Upper lobe of left lung (tissue), 6 donors: ENCODE measurements at regions not wholly inside any gene's neighbourhood (a gene's known extent, or its start where the extent isn't known, plus 50 kb on each side); places are given as distances from the start of the nearest gene placed in this dataset.

Experiments
- ATAC-seq, 2 donors: fragments of 200-7000 bp; cut with Tn5 transposase; one replicate each; pipeline ENCODE4 v1.9.1; 2022; ENCODE audit warnings: mild to moderate bottlenecking in 2 of 2, moderate library complexity in 2 of 2; ENCODE audit not compliant: low FRiP score in 2 of 2
- DNase-seq, 2 donors: peaks; one replicate each; pipeline ENCODE4 v3.0.0-alpha.2; 2019 to 2020
- H3K27ac ChIP-seq, 4 donors: fragments of 200-600 bp; sonication (generic); one replicate each; pipeline ENCODE4 v1.5.1; 2016 to 2019
- H3K27me3 ChIP-seq, 4 donors: fragments of 200-600 bp; sonication (generic); one replicate each; pipeline ENCODE4 v1.5.1; 2017 to 2019
- H3K36me3 ChIP-seq, 4 donors: fragments of 200-600 bp; sonication (generic); one replicate each; pipeline ENCODE4 v1.5.1; 2016 to 2019
- H3K4me1 ChIP-seq, 4 donors: fragments of 200-600 bp; sonication (generic); one replicate each; pipeline ENCODE4 v1.5.1; 2018 to 2019
- H3K4me3 ChIP-seq, 4 donors: fragments of 200-600 bp; sonication (generic); one replicate each; pipeline ENCODE4 v1.5.1; 2017 to 2019; ENCODE audit warnings: mild to moderate bottlenecking in 2 of 4, moderate library complexity in 1 of 4
- H3K9me3 ChIP-seq, 4 donors: fragments of 200-600 bp; sonication (generic); one replicate each; pipeline ENCODE4 v1.5.1; 2018 to 2019
- CTCF ChIP-seq, 6 experiments: fragments of 450-650 bp in 4 of 6; fragments of 200-600 bp in 2 of 6; sonication (generic) in 2 of 6; IDR thresholded peaks; one replicate each; pipeline ENCODE4 v1.5.1; 2016 to 2019; ENCODE audit warnings: antibody characterized with exemption in 6 of 6
- EP300 ChIP-seq, 4 donors: sonication (generic); formaldehyde crosslinking; IDR thresholded peaks; one replicate each; pipeline ENCODE4 v1.5.1; 2017; ENCODE audit warnings: antibody characterized with exemption in 4 of 4, control low read depth in 2 of 4
- POLR2A ChIP-seq, 4 donors: fragments of 450-650 bp; IDR thresholded peaks; one replicate each; pipeline ENCODE4 v1.5.1; 2016 to 2017; ENCODE audit warnings: antibody characterized with exemption in 4 of 4, mild to moderate bottlenecking in 2 of 4
- POLR2AphosphoS5 ChIP-seq, 2 donors: sonication (generic); formaldehyde crosslinking; IDR thresholded peaks; one replicate each; pipeline ENCODE4 v1.5.1; 2017; ENCODE audit warnings: antibody characterized with exemption in 2 of 2
- WGBS, 2 donors: methylation state at CpG; one replicate each; pipeline ENCODE4 v1.1.5; 2017 to 2018; 5-methylcytosine and 5-hydroxymethylcytosine counted together
- donor health status: DM: no; HTN: no; CAD: no; lungs with moderate emphysema.
- donor health status: DM: no; HTN: yes; CAD: no; lungs with severe emphysema.

DNA sequence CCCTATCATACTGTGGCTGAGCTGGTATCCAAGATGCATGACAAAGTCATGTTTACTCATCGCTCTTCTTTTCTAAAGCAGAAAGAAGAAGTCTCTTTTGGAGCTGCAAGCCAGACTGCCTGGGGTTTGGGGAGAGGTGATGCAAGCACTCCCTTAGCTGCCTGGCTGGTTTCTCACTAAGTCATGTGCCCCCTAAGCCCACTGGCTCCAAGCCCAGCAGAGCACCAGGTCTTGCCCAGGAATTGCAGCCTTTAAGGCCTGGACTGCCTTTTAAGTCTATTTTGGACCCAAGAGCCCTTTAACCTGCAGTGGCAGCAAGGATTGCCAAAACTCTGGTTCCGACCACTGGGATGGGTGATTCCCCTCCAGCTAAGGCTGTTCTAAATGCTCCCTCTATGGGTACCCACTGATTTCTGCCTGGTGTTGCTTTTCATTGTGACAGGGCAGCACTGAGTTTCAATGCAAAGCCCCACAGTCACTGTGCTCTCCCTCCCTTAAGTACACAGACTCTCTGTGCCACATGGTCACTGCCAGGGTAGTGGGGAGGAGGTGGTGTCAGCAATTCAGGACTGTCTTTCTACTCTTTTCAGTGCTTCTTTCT is 548.6 kb downstream of the TLL1 start:
- no peak overlapping the region for H3K4me3 ChIP-seq
- peaks cover 0 to 11% (median 5%) of the 10 kb centered on the region in 4 donors for H3K9me3 ChIP-seq
- H3K36me3 ChIP-seq: no peaks in the 10 kb centered on the region
- DNase-seq (no peak), ATAC-seq (no peak)
- TF ChIP-seq POLR2AphosphoS5 (IDR thresholded peaks at IDR 0.05) (no peak), CTCF (IDR thresholded peaks at IDR 0.05) (no peak), EP300 (IDR thresholded peaks at IDR 0.05) (no peak), POLR2A (IDR thresholded peaks at IDR 0.05) (no peak)
- H3K27me3 ChIP-seq: no peaks in the 10 kb centered on the region
- WGBS, 2 donors: 82 to 92% methylated on average over 2 of the region's 2 CpGs
- H3K4me1 ChIP-seq: no peaks in the 10 kb centered on the region
- no peak overlapping the region for H3K27ac ChIP-seq

DNA sequence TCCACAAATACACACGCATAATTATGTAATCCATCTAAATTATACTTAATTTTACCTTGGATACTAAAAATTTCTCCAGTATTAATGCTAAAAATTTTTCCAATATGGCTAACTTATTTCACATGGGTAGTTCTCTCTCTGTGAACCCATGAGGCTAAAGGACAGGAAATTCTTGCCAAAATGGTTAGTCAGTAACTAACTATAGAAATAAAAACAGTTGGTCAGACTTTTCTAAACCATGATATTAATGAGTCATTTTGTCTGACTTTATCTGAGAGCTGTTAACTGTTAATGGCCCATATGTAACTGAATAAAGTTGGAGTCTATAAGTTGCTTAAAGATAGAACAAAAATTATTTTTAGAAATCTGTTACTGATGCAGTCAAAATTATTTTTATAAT is 549.4 kb downstream of the TLL1 start:
- 91 to 97% methylated on average over 1 of the region's 1 CpG for WGBS, 2 donors
- Histone ChIP-seq H3K27me3 (no peaks in the 10 kb centered on the region), H3K4me1 (no peaks in the 10 kb centered on the region), H3K9me3 (peaks cover 0 to 11% (median 5%) of the 10 kb centered on the region in 4 donors), H3K4me3 (no peak overlapping the region), H3K27ac (no peak overlapping the region), H3K36me3 (no peaks in the 10 kb centered on the region)
- TF ChIP-seq CTCF (IDR thresholded peaks at IDR 0.05) (no peak), POLR2A (IDR thresholded peaks at IDR 0.05) (no peak), POLR2AphosphoS5 (IDR thresholded peaks at IDR 0.05) (no peak), EP300 (IDR thresholded peaks at IDR 0.05) (no peak)
- DNase-seq: no peak
- no peak for ATAC-seq

- Histone ChIP-seq H3K27ac (no peak overlapping the region), H3K4me1 (no peaks in the 10 kb centered on the region), H3K27me3 (no peaks in the 10 kb centered on the region), H3K4me3 (no peak overlapping the region), H3K36me3 (no peaks in the 10 kb centered on the region), H3K9me3 (peaks cover 0 to 2% (median under 1%) of the 10 kb centered on the region in 4 donors)
- whole genome bisulfite sequencing, 2 donors: 85 to 90% methylated on average over 2 of the region's 2 CpGs
- no peak for ATAC-seq
- DNase-seq: no peak
- TF ChIP-seq EP300 (IDR thresholded peaks at IDR 0.05) (no peak), CTCF (IDR thresholded peaks at IDR 0.05) (no peak), POLR2A (IDR thresholded peaks at IDR 0.05) (no peak), POLR2AphosphoS5 (IDR thresholded peaks at IDR 0.05) (no peak)
Measured at GRCh38 chr4:166426300-166426863, 553.3 kb downstream of the TLL1 start.

DNA sequence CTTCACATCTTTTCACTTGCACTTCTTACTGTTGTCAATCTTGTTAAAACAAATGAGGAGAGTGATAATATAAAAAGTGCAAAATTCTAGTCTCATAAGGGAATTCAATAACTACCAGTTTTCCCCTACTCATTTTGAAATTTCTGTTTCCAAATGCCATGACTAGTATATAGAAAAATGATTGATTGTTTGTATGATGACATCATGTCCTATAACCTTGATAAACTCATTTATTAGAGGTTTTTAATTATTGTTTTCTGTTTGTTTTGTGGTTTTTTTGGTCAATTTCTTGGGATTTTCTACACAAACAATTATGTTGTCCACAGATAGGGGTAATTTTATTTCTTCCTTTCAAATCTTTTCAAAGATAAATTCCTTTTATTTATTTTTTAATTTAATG is 559.1 kb downstream of the TLL1 start:
- no peaks in the 10 kb centered on the region for H3K36me3 ChIP-seq
- DNase-seq (no peak), ATAC-seq (no peak)
- H3K27me3 ChIP-seq: no peaks in the 10 kb centered on the region
- H3K4me1 ChIP-seq: no peaks in the 10 kb centered on the region
- H3K27ac ChIP-seq: no peak overlapping the region
- H3K4me3 ChIP-seq: no peak overlapping the region
- no peak for TF ChIP-seq CTCF (IDR thresholded peaks at IDR 0.05)
- no peak for TF ChIP-seq POLR2AphosphoS5 (IDR thresholded peaks at IDR 0.05)
- no peak for TF ChIP-seq POLR2A (IDR thresholded peaks at IDR 0.05)
- no peak for TF ChIP-seq EP300 (IDR thresholded peaks at IDR 0.05)
- H3K9me3 ChIP-seq: no peaks in the 10 kb centered on the region

DNA sequence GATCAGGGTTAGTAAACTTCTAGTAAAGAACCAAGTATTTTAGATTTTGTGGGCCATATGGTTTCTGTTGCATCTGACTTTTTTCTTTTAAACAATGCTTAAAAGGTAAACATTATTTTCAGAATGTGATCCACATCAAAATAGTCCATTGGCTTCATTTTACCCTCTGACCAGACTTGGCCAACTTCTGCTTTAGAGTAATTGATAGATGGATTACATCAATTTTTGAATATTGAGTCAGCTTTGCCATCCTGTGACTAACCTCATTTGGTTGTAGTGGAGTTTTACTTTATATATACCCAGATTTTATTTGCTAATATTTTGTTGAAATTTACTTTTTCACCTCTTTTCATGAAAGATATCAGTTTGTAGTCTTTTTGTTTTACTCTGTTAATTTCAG is 559.8 kb downstream of the TLL1 start:
- Histone ChIP-seq H3K4me3 (no peak overlapping the region), H3K27ac (no peak overlapping the region), H3K27me3 (no peaks in the 10 kb centered on the region), H3K4me1 (no peaks in the 10 kb centered on the region), H3K36me3 (no peaks in the 10 kb centered on the region), H3K9me3 (no peaks in the 10 kb centered on the region)
- ATAC-seq: no peak
- TF ChIP-seq CTCF (IDR thresholded peaks at IDR 0.05) (no peak), POLR2AphosphoS5 (IDR thresholded peaks at IDR 0.05) (no peak), EP300 (IDR thresholded peaks at IDR 0.05) (no peak), POLR2A (IDR thresholded peaks at IDR 0.05) (no peak)
- DNase-seq: no peak
